GM21360 (cell line): ENCODE measurements at regions not wholly inside any gene's neighbourhood (a gene's known extent, or its start where the extent isn't known, plus 50 kb on each side); places are given as distances from the start of the nearest gene placed in this dataset.
"Not testable (repeated sequence)": the region's sequence is repeated elsewhere in the genome, so short reads cannot be mapped to it uniquely, and the experiment has no call there.

Source experiments
- ATAC-seq: cut with Tn5 transposase; IDR thresholded peaks from one replicate; pipeline ENCODE4 v1.9.1; 2021; ENCODE audit warnings: mild to moderate bottlenecking, moderate library complexity; ENCODE audit not compliant: unreplicated experiment

DNA sequence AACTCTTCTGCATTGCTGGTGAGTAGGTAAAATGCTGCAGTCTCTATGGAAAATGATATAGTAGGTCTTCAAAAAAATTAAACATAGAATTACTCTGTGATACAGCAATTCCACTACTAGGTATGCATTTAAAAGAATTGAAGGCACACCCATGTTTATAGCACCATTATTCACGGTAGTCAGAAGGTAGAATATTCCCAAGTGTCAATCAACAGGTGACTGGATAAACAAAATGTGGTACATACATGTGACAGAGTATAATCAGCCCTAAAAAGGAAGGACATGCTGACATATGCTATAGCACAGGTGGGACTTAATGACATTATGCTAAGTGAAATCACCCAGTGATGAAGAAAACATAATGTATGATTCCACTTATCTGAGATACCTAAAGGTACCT lies 123.3 kb downstream of the CCER1 start:
- no peak for ATAC-seq

DNA sequence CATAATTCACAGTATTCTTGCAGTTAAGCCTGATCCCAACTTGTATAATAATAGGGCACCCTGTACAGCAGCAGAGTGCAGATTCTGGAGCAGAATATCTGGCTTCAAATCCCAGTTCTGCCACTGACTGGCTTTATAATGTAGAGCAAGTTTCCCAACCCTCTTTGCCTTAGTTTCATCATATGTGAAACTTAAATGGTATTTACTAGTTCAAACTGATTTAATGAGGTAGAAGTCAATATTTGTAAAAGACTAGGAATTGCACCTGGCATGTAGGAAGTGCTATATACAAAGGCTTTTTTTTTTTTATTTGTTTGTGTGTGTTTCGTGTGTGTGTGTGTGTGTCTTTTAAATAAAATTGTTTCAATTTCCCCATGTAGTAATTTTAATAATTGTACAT lies 125.9 kb downstream of the CCER1 start:
- ATAC-seq = no peak

DNA sequence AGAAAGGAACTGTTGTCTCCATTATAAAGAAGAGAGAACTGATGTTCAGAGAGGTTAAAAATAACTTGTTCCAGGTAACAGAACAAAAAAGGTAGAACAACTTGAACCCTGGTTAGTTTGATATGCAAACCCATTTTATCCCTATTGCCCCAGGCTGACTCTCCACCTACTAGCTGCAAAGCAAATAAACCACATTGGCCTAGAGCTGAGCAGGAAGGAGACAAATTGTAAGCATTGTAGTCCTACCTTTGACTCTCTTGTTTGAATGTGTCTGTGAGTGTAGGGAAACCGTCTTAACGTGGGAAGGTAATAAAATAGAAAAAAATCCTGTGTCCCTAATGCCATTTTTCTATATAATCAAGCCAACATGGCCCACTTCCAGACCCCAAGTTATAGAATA lies 126.4 kb downstream of the CCER1 start:
- ATAC-seq = no peak

DNA sequence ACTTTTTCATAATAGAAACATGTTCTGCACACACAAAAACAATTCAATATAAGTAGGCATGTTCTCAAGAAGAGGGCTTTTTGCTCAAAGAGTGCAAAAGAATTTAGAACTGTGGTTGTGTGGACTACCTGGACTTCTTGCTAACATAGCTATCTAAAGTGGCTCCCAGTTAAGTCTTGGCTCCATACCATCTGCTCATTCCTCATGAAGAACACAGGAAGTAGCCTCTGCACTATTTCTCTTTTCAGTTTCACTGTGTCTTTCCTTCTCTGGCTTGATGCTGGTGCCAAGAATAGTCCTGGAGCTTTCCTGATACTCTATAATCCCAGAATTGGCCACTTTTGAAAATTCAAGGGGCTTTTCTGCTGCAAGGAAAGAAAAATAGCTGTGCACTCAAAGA lies 127.4 kb downstream of the CCER1 start:
- ATAC-seq = no peak

DNA sequence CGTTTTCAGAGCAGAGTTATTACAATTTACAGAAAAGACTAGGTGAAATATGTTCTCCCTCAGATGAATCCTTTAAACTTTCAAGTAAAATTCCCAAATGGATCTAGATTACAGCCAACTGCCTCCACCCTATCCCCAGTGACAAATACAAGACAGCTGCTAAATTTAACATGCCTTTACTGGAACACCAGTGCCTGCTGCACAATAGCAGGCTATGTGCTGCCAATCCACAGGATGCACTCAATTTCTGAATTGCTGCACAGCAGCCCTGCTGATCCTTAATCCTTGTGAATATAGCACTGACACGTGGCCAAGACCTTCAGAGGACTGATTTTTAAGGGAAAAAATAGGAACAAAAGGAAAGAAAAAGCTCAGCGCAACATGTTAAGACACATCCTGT lies 128.9 kb downstream of the CCER1 start:
- ATAC-seq = no peak

DNA sequence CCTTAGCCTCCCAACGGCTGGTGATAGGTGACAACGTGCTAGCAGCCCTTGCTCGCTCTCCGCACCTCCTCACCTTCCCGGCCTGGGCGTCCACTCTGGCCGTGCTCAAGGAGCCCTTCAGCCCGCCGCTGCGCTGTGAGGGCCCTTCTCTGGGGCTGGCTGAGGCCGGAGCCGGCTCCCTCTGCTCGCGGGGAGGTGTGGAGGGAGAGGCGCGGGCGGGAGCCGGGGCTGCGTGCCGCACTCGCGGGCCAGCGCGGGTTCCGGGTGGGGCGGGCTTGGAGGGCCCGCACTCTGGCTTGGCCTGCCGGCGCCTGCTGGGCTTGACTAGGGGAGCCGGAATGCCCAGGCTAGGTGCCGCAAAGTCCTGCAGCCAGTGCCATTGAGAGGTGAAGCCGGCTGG lies 131.1 kb downstream of the CCER1 start:
- no peak for ATAC-seq

DNA sequence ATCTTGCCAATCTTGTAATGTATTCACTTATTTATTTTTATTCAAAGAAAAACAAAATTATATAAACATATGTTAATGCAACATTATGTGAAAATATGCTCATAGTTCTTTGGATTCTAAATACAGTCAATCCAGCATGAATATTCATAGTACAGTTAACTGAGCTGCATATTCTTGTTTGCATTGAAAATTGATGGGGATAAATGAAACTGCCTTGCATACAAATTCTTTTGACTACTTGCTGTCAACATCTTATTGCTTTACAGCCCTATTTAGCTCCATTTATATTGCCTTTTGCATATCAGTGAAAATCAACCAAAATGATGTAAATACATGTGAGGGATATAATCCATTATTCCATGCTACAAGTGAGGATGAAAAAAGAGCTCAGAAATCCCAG lies 135.3 kb downstream of the CCER1 start:
- ATAC-seq = no peak

DNA sequence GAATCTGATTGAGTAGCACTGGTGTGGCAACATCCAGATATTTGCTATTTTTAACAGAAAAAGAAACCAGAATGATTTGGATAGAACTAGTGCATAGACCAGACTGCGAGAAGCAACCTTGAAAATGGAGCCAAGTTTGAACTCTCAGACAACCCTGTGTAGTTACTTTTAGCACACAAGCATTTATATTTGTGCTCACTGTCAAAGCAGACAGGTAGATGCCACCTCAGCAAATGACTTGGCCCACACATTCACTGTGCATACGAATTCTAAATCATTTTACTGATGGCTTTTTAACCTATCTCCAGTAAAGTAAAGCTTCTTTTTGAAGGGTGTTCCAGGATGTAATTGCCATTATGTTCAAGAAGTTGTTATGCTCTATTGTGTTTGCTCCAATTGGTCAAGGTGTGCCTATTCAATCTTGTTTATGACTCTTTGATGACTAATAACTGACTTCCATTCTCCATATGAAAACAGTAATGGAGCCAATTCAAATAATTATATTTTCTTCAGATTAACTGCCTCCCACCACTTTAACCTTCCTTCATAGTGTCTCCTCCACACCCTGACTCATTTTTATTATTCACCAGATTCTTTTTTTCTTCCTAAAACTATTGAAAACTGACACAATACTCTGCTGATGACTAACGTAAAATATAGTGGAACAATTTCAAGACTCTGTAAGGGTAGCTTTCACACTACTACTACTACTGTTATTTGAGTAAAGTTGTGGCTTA lies 138.5 kb downstream of the CCER1 start:
- ATAC-seq = no peak

DNA sequence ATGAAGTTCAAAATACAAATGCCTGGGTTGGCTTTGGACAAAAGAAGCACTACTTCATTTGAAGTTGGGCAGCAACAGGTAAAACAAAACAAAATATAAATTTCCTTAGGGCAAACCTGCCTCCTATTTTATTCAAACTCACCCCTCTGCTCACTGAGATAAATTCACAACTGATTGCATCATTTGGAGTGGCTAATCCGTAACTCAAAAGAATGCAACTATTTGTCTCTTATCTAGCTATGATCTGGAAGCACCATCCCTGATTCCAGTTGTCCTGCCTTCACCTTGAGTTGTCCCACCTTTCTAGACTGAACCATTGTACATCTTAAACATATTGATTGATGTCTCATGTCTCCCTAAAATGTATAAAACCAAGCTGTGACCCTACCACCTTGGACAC lies 145.0 kb downstream of the CCER1 start:
- no peak for ATAC-seq

DNA sequence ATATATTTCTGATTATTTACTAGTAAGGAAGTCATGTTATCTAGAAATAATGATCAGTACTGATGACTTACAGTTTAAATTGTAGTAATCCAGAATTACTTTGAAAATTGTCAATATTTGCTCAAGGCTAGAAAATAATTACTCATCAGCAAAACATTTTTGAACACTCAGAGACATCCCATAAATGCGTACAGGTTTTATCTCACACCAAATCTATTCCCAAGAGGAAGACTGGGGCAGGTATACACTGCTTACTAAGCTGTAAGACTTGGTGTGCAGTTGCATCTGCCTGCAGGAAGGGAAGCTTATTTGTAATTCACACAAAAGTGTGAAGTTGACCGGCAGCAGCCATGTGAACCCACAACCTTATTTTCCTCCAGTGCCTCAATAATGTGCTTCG lies 146.4 kb downstream of the CCER1 start:
- ATAC-seq = no peak

DNA sequence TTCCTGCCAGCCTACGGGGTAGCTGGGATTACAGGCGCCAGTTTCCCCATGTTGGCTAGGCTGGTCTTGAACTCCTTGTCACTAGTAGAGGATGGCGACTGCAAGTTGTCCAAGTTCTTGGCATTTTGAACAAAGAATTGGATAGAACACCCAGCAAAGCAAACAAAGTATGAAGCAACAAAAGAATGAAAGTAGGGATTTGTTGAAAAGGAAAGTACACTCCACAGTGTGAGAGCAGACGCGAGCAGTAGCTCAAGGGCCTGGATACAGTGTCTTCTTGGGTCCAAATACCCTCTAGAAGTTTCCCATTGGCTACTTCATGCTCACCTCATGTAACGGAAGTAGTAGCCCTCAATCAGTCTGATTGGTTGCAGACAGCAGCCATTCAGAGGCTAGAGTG lies 152.2 kb downstream of the CCER1 start:
- ATAC-seq = no peak

DNA sequence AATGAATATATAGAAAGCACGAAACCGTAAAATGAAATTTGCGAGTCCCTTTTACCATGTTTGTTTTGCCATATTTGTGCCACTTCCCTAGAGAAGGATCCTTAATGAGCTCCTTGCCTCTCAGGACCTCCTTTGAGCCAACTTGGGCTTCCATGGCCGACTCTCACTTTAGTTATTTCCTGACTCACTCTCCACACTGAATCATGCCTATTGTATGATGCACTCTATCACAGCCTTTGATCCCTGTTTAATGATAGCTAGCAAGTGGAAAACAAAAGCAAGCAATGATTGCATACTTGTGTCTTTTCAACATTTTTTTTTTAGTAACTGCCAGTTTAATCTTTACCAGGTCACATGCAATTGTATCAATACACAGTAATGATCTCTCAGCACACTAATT lies 153.2 kb downstream of the CCER1 start:
- ATAC-seq = no peak

DNA sequence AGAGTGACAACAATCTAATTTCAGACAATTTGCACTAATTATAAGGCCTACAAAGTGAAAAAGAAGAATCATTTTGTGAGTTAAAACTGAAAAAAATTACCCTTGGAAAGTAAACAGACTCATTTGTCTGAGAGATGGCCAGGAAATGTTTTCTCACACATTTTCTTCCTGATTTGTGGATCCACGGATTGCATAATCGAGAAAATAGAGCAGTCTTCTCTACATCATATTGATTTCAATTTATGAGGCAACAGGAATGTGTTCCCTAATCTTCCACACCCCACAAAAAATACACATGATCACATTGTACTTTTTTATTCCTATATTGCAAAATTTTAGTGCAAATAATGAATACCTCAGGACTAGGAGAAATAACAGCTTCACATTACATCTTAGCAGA lies 160.8 kb downstream of the CCER1 start:
- no peak for ATAC-seq

DNA sequence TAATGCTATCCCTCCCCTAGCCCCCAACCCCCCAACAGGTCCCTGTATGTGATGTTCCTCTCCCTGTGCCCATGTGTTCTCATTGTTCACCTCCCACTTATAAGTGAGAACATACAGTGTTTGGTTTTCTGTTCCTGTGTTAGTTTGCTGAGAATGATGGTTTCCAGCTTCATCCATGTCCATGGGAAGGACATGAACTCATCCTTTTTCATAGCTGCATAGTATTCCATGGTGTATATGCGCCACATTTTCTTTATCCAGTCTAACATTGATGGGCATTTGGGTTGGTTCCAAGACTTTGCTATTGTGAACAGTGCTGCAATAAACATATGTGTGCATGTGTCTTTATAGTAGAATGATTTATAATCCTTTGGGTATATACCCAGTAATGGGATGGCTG lies 162.3 kb downstream of the CCER1 start:
- ATAC-seq = not testable (repeated sequence)

DNA sequence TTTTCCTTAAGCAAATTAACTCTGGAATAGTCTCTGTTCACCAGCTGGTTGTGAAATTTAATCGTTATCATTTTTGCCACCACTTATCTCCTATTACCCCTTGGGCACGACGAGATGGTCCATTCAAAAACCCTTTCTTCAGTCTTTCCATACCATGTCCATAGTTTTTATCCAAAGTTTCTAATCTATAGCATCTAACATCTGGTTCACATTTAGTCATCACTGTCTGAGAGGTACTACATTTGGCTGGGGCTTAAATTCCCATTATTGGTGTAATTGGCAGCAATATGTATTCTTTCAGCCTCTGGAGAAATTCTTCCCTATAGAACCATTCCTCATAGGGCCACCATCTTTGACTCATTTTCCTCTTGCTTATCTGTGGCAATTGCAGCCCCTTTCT lies 163.5 kb downstream of the CCER1 start:
- no peak for ATAC-seq

DNA sequence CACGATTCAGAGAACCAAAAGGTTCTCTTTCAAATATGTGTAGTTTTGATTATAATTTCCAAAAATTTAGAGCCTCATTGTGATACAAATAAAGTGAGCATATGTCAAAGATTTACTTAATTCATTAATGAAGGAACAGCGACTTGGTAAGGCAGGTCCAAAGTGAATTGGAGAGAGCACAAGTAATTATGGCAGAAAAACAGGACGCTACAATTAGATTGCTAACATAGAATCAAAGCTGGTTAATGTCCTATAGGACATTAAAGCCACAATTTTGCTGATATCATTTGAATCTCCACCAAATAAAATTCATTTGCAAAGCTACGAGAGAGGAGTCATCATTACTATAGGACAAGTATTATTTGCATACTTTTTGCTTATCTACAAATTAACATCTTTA lies 164.2 kb downstream of the CCER1 start:
- ATAC-seq = no peak

DNA sequence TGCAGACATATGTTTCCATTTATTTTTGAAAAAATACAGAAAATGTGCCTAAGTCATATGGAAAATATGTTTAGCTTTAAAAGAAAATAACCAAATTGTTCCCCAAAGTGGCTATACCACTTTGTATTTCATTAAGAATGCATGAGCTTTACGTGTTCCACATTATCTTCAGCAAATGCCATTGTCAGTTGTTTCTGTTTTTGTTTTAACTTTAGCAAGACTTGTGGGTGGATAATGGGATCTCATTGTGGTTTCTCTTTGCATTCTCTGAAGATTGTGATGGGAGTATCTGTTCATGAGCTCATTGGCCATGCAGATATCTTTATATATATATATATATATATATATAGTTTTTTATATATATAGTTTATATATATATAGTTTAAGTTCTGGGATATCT lies 181.5 kb downstream of the CCER1 start:
- no peak for ATAC-seq

DNA sequence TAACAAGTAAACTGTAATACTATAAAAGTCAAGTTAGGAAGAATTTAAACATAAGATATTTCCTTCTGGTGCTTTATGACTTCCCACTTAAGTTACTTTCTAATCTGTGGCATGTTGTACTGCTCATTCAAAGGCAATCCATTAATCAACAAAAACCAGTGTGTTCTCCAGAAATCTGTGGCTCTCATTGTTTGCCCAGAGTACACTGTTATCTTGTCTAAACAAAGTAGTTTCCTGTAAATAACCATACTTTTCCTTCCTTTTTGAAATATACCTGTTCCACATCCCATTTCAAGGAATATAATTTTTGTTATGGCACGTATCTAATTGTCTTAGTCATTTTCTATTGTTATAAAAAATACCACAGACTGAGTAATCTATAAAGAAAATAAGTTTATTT lies 184.1 kb downstream of the CCER1 start:
- ATAC-seq = no peak

DNA sequence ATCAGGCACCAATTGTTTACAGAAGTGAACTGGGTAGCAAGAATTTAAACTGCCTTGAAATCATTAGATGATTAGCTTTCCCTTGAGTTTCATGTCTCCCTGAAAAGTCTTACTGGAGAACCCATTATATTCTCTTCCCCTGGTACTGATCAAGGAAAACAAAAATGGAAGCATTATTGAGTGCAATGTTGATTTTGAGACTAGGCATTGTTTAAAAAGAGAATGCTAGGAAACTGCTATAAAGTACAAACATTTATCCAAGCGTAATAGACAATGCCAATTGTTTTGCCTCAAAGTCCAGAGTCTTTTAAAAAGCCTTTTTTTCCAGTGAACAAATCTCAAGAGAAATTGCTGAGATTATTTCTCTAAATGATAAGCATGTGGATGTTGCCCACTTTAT lies 197.0 kb downstream of the CCER1 start:
- ATAC-seq = no peak

DNA sequence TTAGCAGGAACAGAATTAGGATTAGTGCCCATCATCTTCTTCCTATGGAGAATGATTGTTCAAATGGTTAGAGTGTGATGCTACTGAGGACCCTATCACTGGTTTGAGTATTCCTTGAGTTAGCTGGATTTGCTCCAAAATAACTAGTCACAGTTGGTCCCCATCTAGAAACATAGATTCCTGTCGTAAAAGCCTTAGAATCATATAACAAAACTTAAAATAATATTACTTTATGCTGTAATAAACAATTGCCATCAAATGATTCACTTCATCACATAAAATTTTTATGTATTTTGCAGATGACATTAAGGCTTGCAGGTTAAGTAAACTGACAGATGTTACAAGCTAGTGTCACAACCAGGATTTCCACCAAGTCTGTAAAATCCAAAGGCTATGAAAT lies 209.8 kb downstream of the CCER1 start:
- no peak for ATAC-seq

DNA sequence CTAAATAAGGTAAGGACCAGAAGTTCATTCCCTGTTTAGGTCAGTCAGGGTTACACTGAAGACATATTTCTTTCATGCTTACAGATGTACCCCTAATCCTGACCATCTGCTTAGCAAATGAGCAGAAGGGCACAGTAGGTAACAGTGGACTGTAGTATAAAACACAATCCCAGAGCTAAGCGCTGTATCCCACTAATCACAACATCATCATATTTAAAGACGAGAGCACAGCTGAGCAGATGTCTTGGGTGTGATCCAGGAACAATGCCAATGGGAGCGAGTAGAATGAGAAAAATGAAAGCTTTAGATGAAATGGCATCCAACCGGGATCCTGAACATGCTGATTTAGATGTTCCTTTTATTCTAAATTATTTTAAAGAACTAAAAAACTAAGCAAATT lies 213.4 kb downstream of the CCER1 start:
- no peak for ATAC-seq

DNA sequence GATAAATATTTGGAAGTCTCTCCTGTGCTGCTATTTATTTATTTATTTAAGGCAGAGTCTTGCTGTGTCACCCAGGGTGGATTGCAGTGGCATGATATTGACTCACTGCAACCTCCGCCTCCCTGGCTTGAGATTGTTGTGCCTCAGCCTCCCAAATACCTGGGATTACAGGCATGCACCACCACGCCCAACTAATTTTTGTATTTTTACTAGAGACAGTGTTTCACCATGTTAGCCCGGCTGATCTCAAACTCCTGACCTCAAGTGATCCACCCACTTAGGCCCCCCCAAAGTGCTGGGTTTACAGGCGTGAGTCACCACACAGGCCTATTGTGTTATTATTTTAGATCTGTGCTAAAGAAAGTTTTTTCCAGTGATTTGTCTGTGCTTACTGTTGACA lies 225.2 kb downstream of the CCER1 start:
- no peak for ATAC-seq

DNA sequence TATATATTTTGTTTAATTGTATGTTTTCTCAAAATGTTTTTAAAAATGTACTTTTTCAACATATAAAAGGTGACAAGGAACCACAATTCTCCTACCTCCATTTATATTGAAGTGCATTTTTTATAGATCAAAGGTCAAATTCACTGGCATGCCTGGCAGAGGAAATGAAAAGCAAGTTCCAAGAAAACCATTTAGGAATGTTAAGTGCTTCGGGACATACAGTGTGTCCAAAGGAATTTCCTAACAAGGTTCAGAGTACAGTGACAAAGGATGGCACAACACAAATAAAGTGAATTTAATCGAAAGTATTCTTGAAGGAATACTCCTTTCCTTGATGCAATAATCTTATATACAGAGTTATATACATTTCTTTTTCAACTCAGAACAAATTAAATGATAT lies 242.3 kb downstream of the CCER1 start:
- no peak for ATAC-seq
